ENCODE measurements at regions not wholly inside any gene's neighbourhood (a gene's known extent, or its start where the extent isn't known, plus 50 kb on each side); places are given as distances from the start of the nearest gene placed in this dataset.
"Not testable (repeated sequence)": the region's sequence is repeated elsewhere in the genome, so short reads cannot be mapped to it uniquely, and the experiment has no call there.

DNA sequence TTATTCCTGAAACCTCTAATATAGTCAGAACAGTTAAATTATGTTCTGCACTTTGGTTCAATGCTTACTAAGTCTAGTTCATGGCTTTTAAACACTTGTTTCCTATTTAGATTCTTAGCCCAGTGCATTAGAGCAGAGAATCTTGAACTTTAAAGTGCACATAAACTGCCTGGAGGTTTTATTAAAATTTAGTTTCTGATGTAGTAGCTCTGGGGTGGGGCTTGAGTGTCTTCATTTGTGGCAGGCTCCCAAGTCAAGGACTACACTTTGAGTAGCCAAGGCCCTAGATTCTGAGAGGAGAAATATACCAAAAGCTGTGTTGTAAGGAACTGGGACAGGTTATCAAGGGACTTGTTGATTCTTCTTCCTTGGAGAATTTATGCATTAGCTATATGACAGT lies 1604.2 kb downstream of the KHDRBS2 start:
- no peaks in the 10 kb centered on the region for H3K27me3 Mint-ChIP-seq (ENCODE audit: insufficient read depth)
- no peak for DNase-seq
- peaks cover 25% of the 10 kb centered on the region for H3K9me3 Mint-ChIP-seq
- no peaks in the 10 kb centered on the region for H3K4me1 Mint-ChIP-seq (ENCODE audit: low read depth)
- H3K4me3 Mint-ChIP-seq, result no peak overlapping the region
- TF ChIP-seq, protein P1, sequence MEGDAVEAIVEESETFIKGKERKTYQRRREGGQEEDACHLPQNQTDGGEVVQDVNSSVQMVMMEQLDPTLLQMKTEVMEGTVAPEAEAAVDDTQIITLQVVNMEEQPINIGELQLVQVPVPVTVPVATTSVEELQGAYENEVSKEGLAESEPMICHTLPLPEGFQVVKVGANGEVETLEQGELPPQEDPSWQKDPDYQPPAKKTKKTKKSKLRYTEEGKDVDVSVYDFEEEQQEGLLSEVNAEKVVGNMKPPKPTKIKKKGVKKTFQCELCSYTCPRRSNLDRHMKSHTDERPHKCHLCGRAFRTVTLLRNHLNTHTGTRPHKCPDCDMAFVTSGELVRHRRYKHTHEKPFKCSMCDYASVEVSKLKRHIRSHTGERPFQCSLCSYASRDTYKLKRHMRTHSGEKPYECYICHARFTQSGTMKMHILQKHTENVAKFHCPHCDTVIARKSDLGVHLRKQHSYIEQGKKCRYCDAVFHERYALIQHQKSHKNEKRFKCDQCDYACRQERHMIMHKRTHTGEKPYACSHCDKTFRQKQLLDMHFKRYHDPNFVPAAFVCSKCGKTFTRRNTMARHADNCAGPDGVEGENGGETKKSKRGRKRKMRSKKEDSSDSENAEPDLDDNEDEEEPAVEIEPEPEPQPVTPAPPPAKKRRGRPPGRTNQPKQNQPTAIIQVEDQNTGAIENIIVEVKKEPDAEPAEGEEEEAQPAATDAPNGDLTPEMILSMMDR (IDR thresholded peaks at IDR 0.05), result no peak
- no peak overlapping the region for H3K27ac Mint-ChIP-seq
- no peaks in the 10 kb centered on the region for H3K36me3 Mint-ChIP-seq (ENCODE audit: low read depth)

GRCh38 chr6:60679175-60679574 lies 1606.8 kb downstream of the KHDRBS2 start:
- TF ChIP-seq, protein P1 (IDR thresholded peaks at IDR 0.05), result no peak
- H3K9me3 Mint-ChIP-seq, result peaks cover 29% of the 10 kb centered on the region
- no peaks in the 10 kb centered on the region for H3K27me3 Mint-ChIP-seq (ENCODE audit: insufficient read depth)
- no peak overlapping the region for H3K4me3 Mint-ChIP-seq
- no peaks in the 10 kb centered on the region for H3K36me3 Mint-ChIP-seq (ENCODE audit: low read depth)
- no peaks in the 10 kb centered on the region for H3K4me1 Mint-ChIP-seq (ENCODE audit: low read depth)
- no peak overlapping the region for H3K27ac Mint-ChIP-seq
- no peak for DNase-seq

DNA sequence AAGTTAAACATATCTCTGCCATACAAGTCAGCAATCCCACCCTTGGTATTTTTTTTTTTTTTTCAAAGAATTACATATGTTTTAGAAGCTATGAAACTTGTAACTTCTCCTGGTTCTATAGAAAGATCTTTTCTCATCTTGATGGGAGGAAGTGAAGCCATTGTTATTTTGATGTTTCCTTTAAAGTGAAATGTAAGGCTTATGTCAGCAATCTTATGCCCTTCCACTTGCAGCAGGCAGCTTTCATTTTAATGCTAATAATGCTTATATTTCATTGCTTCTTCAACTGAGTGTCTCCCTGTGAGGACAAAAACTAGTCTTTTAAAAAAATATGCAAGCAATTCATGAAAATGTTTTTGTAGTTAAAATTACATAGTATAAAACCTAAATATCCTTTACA lies 1614.7 kb downstream of the KHDRBS2 start:
- H3K36me3 Mint-ChIP-seq (ENCODE audit: low read depth), result no peaks in the 10 kb centered on the region
- H3K9me3 Mint-ChIP-seq, result peaks cover 48% of the 10 kb centered on the region
- H3K4me3 Mint-ChIP-seq, result no peak overlapping the region
- no peak for DNase-seq
- H3K27ac Mint-ChIP-seq, result no peak overlapping the region
- TF ChIP-seq, protein P1 (IDR thresholded peaks at IDR 0.05), result no peak
- H3K4me1 Mint-ChIP-seq (ENCODE audit: low read depth), result no peaks in the 10 kb centered on the region
- no peaks in the 10 kb centered on the region for H3K27me3 Mint-ChIP-seq (ENCODE audit: insufficient read depth)

DNA sequence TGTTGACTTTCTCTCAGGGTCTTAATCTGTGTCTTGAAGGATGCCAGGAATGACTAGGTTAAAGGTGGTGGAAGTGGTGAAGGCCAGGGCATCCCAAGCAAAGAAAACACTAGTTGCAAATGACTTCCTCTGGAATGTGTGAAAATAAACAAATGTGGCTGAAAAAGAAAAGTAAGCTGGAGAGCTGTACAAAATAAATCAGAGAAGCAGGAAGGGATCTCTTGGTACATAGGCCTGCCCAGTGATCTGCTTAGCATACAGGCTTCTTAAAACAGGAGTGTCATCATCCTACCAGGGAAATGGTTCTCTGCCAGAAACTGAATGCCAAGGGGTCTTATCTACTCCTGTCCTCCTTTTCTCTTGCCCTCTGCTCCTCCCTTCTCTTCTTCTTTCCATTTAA lies 1616.0 kb downstream of the KHDRBS2 start:
- Mint-ChIP-seq H3K4me1 (ENCODE audit: low read depth) (no peaks in the 10 kb centered on the region), H3K36me3 (ENCODE audit: low read depth) (no peaks in the 10 kb centered on the region), H3K27ac (no peak overlapping the region), H3K9me3 (peaks cover 55% of the 10 kb centered on the region), H3K27me3 (ENCODE audit: insufficient read depth) (peaks cover 3% of the 10 kb centered on the region; the same call in 1 of the 2 replicates), H3K4me3 (no peak overlapping the region)
- DNase-seq, result no peak
- TF ChIP-seq, protein P1 (IDR thresholded peaks at IDR 0.05), result no peak

GRCh38 chr6:60668428-60668827 lies 1617.6 kb downstream of the KHDRBS2 start:
- peaks cover 3% of the 10 kb centered on the region; the same call in 1 of the 2 replicates for H3K27me3 Mint-ChIP-seq (ENCODE audit: insufficient read depth)

DNA sequence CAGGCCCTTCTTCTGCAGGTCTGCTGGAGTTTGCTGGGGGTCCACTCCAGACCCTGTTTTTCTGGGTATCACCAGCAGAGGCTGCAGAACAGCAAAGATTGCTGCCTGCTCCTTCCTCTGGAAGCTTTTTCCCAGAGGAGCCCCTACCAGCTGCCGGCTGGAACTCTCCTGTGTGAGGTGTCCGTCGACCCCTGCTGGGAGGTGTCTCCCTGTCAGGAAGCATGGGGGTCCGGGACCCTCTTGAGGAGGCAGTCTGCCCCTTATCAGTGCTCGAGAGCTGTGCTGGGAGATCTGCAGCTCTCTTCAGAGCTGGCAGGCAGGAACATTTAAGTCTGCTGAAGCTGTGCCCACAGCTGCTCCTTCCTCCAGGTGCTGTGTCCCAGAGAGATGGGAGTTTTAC lies 1622.8 kb downstream of the KHDRBS2 start:
- not testable (repeated sequence) for H3K27me3 Mint-ChIP-seq (ENCODE audit: insufficient read depth); DNase-seq; H3K4me3 Mint-ChIP-seq; H3K36me3 Mint-ChIP-seq (ENCODE audit: low read depth); H3K4me1 Mint-ChIP-seq (ENCODE audit: low read depth); H3K27ac Mint-ChIP-seq
- peaks cover 56% of the 10 kb centered on the region for H3K9me3 Mint-ChIP-seq

More at GRCh38 chr6:60668428-60668827, 1617.6 kb downstream of the KHDRBS2 start:
- no peak for DNase-seq
- peaks cover 54% of the 10 kb centered on the region for H3K9me3 Mint-ChIP-seq
- H3K27ac Mint-ChIP-seq, result no peak overlapping the region
- no peaks in the 10 kb centered on the region for H3K4me1 Mint-ChIP-seq (ENCODE audit: low read depth)
- no peak overlapping the region for H3K4me3 Mint-ChIP-seq
- H3K36me3 Mint-ChIP-seq (ENCODE audit: low read depth), result no peaks in the 10 kb centered on the region
- TF ChIP-seq, protein P1 (IDR thresholded peaks at IDR 0.05), result no peak

All from HFFc6 (cell line).